Effector memory CD4-positive, alpha-beta T cell (primary cell): ENCODE measurements at regions not wholly inside any gene's neighbourhood (a gene's known extent, or its start where the extent isn't known, plus 50 kb on each side); places are given as distances from the start of the nearest gene placed in this dataset.

Experiments
- DNase-seq, 3 donors: peaks; one replicate each; pipeline ENCODE4 v3.0.0-alpha.2; 2020
- H3K27ac ChIP-seq: 2 replicates; pipeline ENCODE4 v1.7.0; 2013; ENCODE audit warnings: mild to moderate bottlenecking, low read length, moderate library complexity; ENCODE audit not compliant: insufficient read depth, poor library complexity, severe bottlenecking
- H3K27me3 ChIP-seq: replicated peaks from 2 replicates; pipeline ENCODE4 v1.7.0; 2013; ENCODE audit warnings: mild to moderate bottlenecking, low read length; ENCODE audit not compliant: insufficient read depth, control insufficient read depth, poor library complexity, severe bottlenecking
- H3K36me3 ChIP-seq: 2 replicates; pipeline ENCODE4 v1.7.0; 2013; ENCODE audit warnings: mild to moderate bottlenecking, low read length, moderate library complexity; ENCODE audit not compliant: control insufficient read depth, insufficient read depth
- H3K4me1 ChIP-seq: 2 replicates; pipeline ENCODE4 v1.7.0; 2013; ENCODE audit warnings: low read length, mild to moderate bottlenecking; ENCODE audit not compliant: control insufficient read depth, insufficient read depth, poor library complexity, severe bottlenecking
- H3K4me3 ChIP-seq: 2 replicates; pipeline ENCODE4 v1.7.0; 2013; ENCODE audit warnings: low read length, low read depth, mild to moderate bottlenecking; ENCODE audit not compliant: insufficient read depth, poor library complexity, severe bottlenecking
- H3K9me3 ChIP-seq: 2 replicates; pipeline ENCODE4 v1.7.0; 2013; ENCODE audit warnings: mild to moderate bottlenecking, low read length, moderate library complexity; ENCODE audit not compliant: control insufficient read depth

DNA sequence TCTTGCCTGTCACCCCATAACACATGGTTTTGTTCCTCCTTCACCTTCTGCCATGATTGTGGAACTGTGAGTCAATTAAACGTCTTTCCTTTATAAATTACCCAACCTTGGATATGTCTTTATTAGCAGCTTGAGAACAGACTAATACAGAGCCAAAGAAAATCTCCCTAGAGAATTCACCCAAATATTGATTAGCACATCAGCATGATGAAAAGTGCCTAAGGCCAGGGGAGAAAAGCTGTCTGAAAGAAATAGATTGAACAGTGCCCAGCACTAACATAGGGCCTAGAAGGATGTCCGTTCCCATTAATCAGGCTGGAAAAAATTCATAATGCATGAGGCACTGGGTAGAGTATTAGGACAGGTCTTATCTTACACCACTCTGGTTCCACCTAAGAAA is 111.9 kb upstream of the CALN1 start:
- no peaks in the 10 kb centered on the region for H3K4me1 ChIP-seq
- H3K4me3 ChIP-seq, result no peak overlapping the region
- no peak for DNase-seq
- H3K9me3 ChIP-seq, result no peaks in the 10 kb centered on the region
- no peaks in the 10 kb centered on the region for H3K36me3 ChIP-seq
- no peak overlapping the region for H3K27ac ChIP-seq
- no peaks in the 10 kb centered on the region for H3K27me3 ChIP-seq

GRCh38 chr7:72504061-72504706 is 92.0 kb upstream of the CALN1 start:
- no peaks in the 10 kb centered on the region for H3K9me3 ChIP-seq
- no peaks in the 10 kb centered on the region for H3K27me3 ChIP-seq
- H3K4me1 ChIP-seq, result no peaks in the 10 kb centered on the region
- no peaks in the 10 kb centered on the region for H3K36me3 ChIP-seq
- H3K27ac ChIP-seq, result no peak overlapping the region
- no peak overlapping the region for H3K4me3 ChIP-seq
- DNase-seq, result no peak

DNA sequence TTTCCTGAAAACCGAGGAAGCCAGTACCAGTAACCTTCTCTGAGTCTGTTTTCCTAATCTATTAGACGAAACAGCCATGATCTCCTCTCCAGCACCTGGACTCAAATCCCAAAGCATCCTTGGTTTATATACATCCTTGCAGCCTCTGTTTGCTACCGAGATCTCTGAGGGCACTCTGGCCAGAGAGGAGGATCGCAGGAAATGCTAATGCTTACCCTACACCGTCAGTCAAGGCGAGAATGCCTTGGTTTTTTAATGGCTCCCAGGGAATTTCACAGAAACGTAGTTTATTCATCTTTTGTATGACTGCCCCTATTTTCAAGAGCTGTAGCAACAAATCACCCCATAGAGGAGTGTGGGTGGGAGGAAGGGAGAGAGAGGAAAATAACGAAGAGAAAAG is 91.5 kb upstream of the CALN1 start:
- no peaks in the 10 kb centered on the region for H3K27me3 ChIP-seq
- no peak for DNase-seq
- H3K36me3 ChIP-seq, result no peaks in the 10 kb centered on the region
- no peak overlapping the region for H3K27ac ChIP-seq
- no peaks in the 10 kb centered on the region for H3K9me3 ChIP-seq
- no peak overlapping the region for H3K4me3 ChIP-seq
- no peaks in the 10 kb centered on the region for H3K4me1 ChIP-seq

DNA sequence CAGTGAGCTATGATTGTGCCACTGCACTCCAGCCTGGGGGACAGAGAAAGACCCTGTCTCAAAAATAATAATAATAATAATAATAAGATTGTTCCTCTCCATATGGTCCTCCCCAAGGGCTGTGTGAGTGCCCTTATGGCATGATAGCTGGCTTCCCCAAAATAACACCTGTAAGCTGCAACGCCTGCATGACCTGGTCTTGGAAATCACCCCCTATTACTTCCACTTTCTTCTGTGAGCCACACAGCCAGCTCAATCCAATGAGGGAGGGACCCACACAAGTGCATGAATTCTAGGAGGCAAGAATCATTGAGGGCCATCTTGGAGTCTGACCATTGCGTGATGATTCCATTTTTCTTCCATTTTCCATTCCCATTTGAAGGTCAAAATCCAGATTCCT is 82.7 kb upstream of the CALN1 start:
- Histone ChIP-seq H3K9me3 (no peaks in the 10 kb centered on the region), H3K27me3 (no peaks in the 10 kb centered on the region), H3K27ac (no peak overlapping the region), H3K4me1 (no peaks in the 10 kb centered on the region), H3K36me3 (no peaks in the 10 kb centered on the region), H3K4me3 (no peak overlapping the region)
- no peak for DNase-seq

GRCh38 chr7:72493850-72494661 is 81.9 kb upstream of the CALN1 start:
- H3K4me1 ChIP-seq, result no peaks in the 10 kb centered on the region

GRCh38 chr7:72492461-72493065 is 80.4 kb upstream of the CALN1 start:
- no peaks in the 10 kb centered on the region for H3K4me1 ChIP-seq
- H3K4me3 ChIP-seq, result no peak overlapping the region
- no peak overlapping the region for H3K27ac ChIP-seq
- H3K36me3 ChIP-seq, result no peaks in the 10 kb centered on the region
- no peaks in the 10 kb centered on the region for H3K9me3 ChIP-seq
- no peak for DNase-seq
- no peaks in the 10 kb centered on the region for H3K27me3 ChIP-seq

More at GRCh38 chr7:72493850-72494661, 81.9 kb upstream of the CALN1 start:
- Histone ChIP-seq H3K36me3 (no peaks in the 10 kb centered on the region), H3K27me3 (no peaks in the 10 kb centered on the region), H3K9me3 (no peaks in the 10 kb centered on the region), H3K27ac (no peak overlapping the region), H3K4me3 (no peak overlapping the region)
- DNase-seq, result peak in 1 of 3 donors; percentile 11

- no peak for DNase-seq
Observed at GRCh38 chr7:72490301-72490700, 78.2 kb upstream of the CALN1 start.

GRCh38 chr7:72481934-72482333 is 69.8 kb upstream of the CALN1 start:
- Histone ChIP-seq H3K4me3 (no peak overlapping the region), H3K27me3 (no peaks in the 10 kb centered on the region)

More at GRCh38 chr7:72490301-72490700, 78.2 kb upstream of the CALN1 start:
- no peak overlapping the region for H3K4me3 ChIP-seq
- H3K27me3 ChIP-seq, result no peaks in the 10 kb centered on the region
- no peaks in the 10 kb centered on the region for H3K4me1 ChIP-seq
- H3K27ac ChIP-seq, result no peak overlapping the region
- H3K36me3 ChIP-seq, result no peaks in the 10 kb centered on the region
- H3K9me3 ChIP-seq, result no peaks in the 10 kb centered on the region

DNA sequence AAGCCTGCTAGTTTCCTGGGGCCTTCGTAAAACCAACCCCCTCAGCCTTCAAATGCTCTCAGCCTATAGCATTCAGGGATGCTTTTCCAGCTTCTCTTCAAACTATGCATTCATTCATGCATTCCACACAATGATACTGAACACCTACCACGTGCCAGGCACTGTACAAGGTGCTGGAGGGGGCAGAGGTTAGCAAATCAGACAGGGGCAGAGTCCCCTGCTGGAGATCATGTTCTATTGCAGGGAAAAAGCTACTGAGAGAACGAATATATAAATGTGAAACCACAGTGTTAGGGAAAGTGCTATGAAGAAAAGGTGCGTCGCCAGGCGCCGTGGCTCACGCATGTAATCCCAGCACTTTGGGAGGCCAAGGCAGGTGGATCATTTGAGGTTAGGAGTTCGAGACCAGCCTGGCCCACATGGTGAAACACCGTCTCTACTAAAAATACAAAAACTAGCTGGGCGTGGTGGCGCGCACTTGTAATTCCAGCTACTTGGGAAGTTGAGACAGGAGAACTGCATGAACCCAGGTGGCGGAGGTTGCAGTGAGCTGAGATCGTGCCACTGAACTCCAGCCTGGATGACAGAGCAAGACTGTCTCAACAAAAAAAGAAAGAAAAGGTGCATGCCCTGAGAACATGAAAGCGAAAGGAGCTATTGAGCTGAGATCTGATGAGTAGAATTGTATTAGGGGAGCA is 64.6 kb upstream of the CALN1 start:
- no peaks in the 10 kb centered on the region for H3K36me3 ChIP-seq
- no peak for DNase-seq
- H3K4me3 ChIP-seq, result no peak overlapping the region
- no peaks in the 10 kb centered on the region for H3K9me3 ChIP-seq
- no peaks in the 10 kb centered on the region for H3K27me3 ChIP-seq
- H3K4me1 ChIP-seq, result no peaks in the 10 kb centered on the region
- H3K27ac ChIP-seq, result no peak overlapping the region

More at GRCh38 chr7:72481934-72482333, 69.8 kb upstream of the CALN1 start:
- no peak overlapping the region for H3K27ac ChIP-seq
- H3K36me3 ChIP-seq, result no peaks in the 10 kb centered on the region
- DNase-seq, result no peak
- no peaks in the 10 kb centered on the region for H3K4me1 ChIP-seq
- H3K9me3 ChIP-seq, result no peaks in the 10 kb centered on the region
